Activated T-helper 1 cell treated with anti-CD3 and anti-CD28 coated beads, Interleukin-12 subunit alpha, Interleukin-12 subunit beta, Interleukin-2, Interleukin-4 antibody, amounts not matched to agents 30 ng/mL and 10 ng/mL and 1 ng/mL, durations not matched to agents 14 hours and 24 hours and 36 hours (primary cell): ENCODE measurements at regions not wholly inside any gene's neighbourhood (a gene's known extent, or its start where the extent isn't known, plus 50 kb on each side); places are given as distances from the start of the nearest gene placed in this dataset.

Experiments used
- DNase-seq: peaks from one replicate; pipeline ENCODE4 v3.0.0; 2021; ENCODE audit warnings: low spot score
- H3K27ac Mint-ChIP-seq: one replicate; pipeline ENCODE4 v1.8.0; 2021; ENCODE audit warnings: mild to moderate bottlenecking, mixed read lengths
- H3K27me3 Mint-ChIP-seq: one replicate; pipeline ENCODE4 v1.8.0; 2022; ENCODE audit warnings: mild to moderate bottlenecking, moderate library complexity, mixed read lengths; ENCODE audit not compliant: insufficient read depth
- H3K36me3 Mint-ChIP-seq: one replicate; pipeline ENCODE4 v1.8.0; 2021; ENCODE audit warnings: low read depth, mixed read lengths
- H3K4me1 Mint-ChIP-seq: one replicate; pipeline ENCODE4 v1.8.0; 2021; ENCODE audit warnings: low read depth, mixed read lengths
- H3K4me3 Mint-ChIP-seq: one replicate; pipeline ENCODE4 v1.8.0; 2021; ENCODE audit warnings: mild to moderate bottlenecking, moderate library complexity, mixed read lengths
- H3K9me3 Mint-ChIP-seq: one replicate; pipeline ENCODE4 v1.8.0; 2021; ENCODE audit warnings: mixed read lengths
- intact Hi-C: fragments of 100-400 bp; cut with micrococcal nuclease; formaldehyde crosslinking; loops from one replicate; pipeline ENCODE4 v1.15.1; 2024

- intact Hi-C loops, result no loop called here
- Mint-ChIP-seq H3K27ac (no peak overlapping the region), H3K4me3 (no peak overlapping the region), H3K27me3 (peaks cover 18% of the 10 kb centered on the region), H3K36me3 (no peaks in the 10 kb centered on the region), H3K4me1 (no peaks in the 10 kb centered on the region), H3K9me3 (no peaks in the 10 kb centered on the region)
- no peak for DNase-seq
These were observed 204.3 kb upstream of the GRIK3 start for GRCh38 chr1:37238364-37239224.

GRCh38 chr1:37239225-37239740, 205.0 kb upstream of the GRIK3 start:
- Mint-ChIP-seq H3K27me3 (peaks cover 18% of the 10 kb centered on the region), H3K4me3 (no peak overlapping the region), H3K4me1 (no peaks in the 10 kb centered on the region), H3K9me3 (no peaks in the 10 kb centered on the region), H3K36me3 (no peaks in the 10 kb centered on the region), H3K27ac (no peak overlapping the region)
- no peak for DNase-seq
- intact Hi-C loops, result no loop called here

GRCh38 chr1:37240897-37241296, 206.6 kb upstream of the GRIK3 start:
- H3K36me3 Mint-ChIP-seq, result no peaks in the 10 kb centered on the region
- no peak for DNase-seq
- no peaks in the 10 kb centered on the region for H3K9me3 Mint-ChIP-seq
- H3K4me3 Mint-ChIP-seq, result no peak overlapping the region
- intact Hi-C loops, result no loop called here
- H3K4me1 Mint-ChIP-seq, result no peaks in the 10 kb centered on the region
- H3K27ac Mint-ChIP-seq, result no peak overlapping the region
- H3K27me3 Mint-ChIP-seq, result peaks cover 12% of the 10 kb centered on the region

GRCh38 chr1:37242501-37242900, 208.2 kb upstream of the GRIK3 start:
- no peaks in the 10 kb centered on the region for H3K36me3 Mint-ChIP-seq
- no peaks in the 10 kb centered on the region for H3K4me1 Mint-ChIP-seq
- H3K27me3 Mint-ChIP-seq, result peaks cover 6% of the 10 kb centered on the region
- DNase-seq, result no peak
- intact Hi-C loops, result no loop called here
- no peak overlapping the region for H3K27ac Mint-ChIP-seq
- H3K4me3 Mint-ChIP-seq, result no peak overlapping the region
- H3K9me3 Mint-ChIP-seq, result no peaks in the 10 kb centered on the region

GRCh38 chr1:37243368-37244082, 209.2 kb upstream of the GRIK3 start:
- H3K36me3 Mint-ChIP-seq, result no peaks in the 10 kb centered on the region
- peaks cover 6% of the 10 kb centered on the region for H3K27me3 Mint-ChIP-seq
- no peaks in the 10 kb centered on the region for H3K4me1 Mint-ChIP-seq
- H3K9me3 Mint-ChIP-seq, result no peaks in the 10 kb centered on the region
- no peak overlapping the region for H3K4me3 Mint-ChIP-seq
- no peak for DNase-seq
- H3K27ac Mint-ChIP-seq, result no peak overlapping the region
- intact Hi-C loops, result no loop called here

- Mint-ChIP-seq H3K27ac (no peak overlapping the region), H3K36me3 (no peaks in the 10 kb centered on the region), H3K27me3 (peaks cover 6% of the 10 kb centered on the region), H3K4me3 (no peak overlapping the region), H3K4me1 (no peaks in the 10 kb centered on the region), H3K9me3 (no peaks in the 10 kb centered on the region)
- intact Hi-C loops, result no loop called here
- no peak for DNase-seq
These were observed 209.8 kb upstream of the GRIK3 start for GRCh38 chr1:37244083-37244480.

GRCh38 chr1:37244815-37245214, 210.5 kb upstream of the GRIK3 start:
- Mint-ChIP-seq H3K27ac (no peak overlapping the region), H3K9me3 (no peaks in the 10 kb centered on the region), H3K4me1 (no peaks in the 10 kb centered on the region), H3K4me3 (no peak overlapping the region), H3K36me3 (no peaks in the 10 kb centered on the region), H3K27me3 (peaks cover 2% of the 10 kb centered on the region)
- intact Hi-C loops, result no loop called here
- DNase-seq, result no peak

- Mint-ChIP-seq H3K4me3 (no peak overlapping the region), H3K27me3 (peaks cover 3% of the 10 kb centered on the region), H3K4me1 (no peaks in the 10 kb centered on the region), H3K36me3 (no peaks in the 10 kb centered on the region), H3K27ac (no peak overlapping the region), H3K9me3 (no peaks in the 10 kb centered on the region)
- intact Hi-C loops, result no loop called here
- no peak for DNase-seq
These were observed 212.3 kb upstream of the GRIK3 start for GRCh38 chr1:37246631-37247030.

GRCh38 chr1:37250371-37250770, 216.1 kb upstream of the GRIK3 start:
- H3K4me3 Mint-ChIP-seq, result no peak overlapping the region
- no peaks in the 10 kb centered on the region for H3K36me3 Mint-ChIP-seq
- H3K4me1 Mint-ChIP-seq, result no peaks in the 10 kb centered on the region
- intact Hi-C loops, result no loop called here
- no peak overlapping the region for H3K27ac Mint-ChIP-seq
- H3K9me3 Mint-ChIP-seq, result no peaks in the 10 kb centered on the region
- peaks cover 12% of the 10 kb centered on the region for H3K27me3 Mint-ChIP-seq
- no peak for DNase-seq

- Mint-ChIP-seq H3K4me3 (no peak overlapping the region), H3K9me3 (no peaks in the 10 kb centered on the region), H3K4me1 (no peaks in the 10 kb centered on the region), H3K27ac (no peak overlapping the region), H3K27me3 (peaks cover 13% of the 10 kb centered on the region), H3K36me3 (no peaks in the 10 kb centered on the region)
- no peak for DNase-seq
- intact Hi-C loops, result no loop called here
These were observed 219.1 kb upstream of the ZC3H12A start for GRCh38 chr1:37255136-37255795.

- no peaks in the 10 kb centered on the region for H3K36me3 Mint-ChIP-seq
- no peaks in the 10 kb centered on the region for H3K9me3 Mint-ChIP-seq
- H3K27ac Mint-ChIP-seq, result no peak overlapping the region
- peaks cover 13% of the 10 kb centered on the region for H3K27me3 Mint-ChIP-seq
- H3K4me1 Mint-ChIP-seq, result no peaks in the 10 kb centered on the region
- intact Hi-C loops, result no loop called here
- no peak for DNase-seq
- H3K4me3 Mint-ChIP-seq, result no peak overlapping the region
These were observed 218.5 kb upstream of the ZC3H12A start for GRCh38 chr1:37255868-37256267.

- no peak for DNase-seq
- Mint-ChIP-seq H3K27ac (no peak overlapping the region), H3K9me3 (no peaks in the 10 kb centered on the region), H3K4me3 (no peak overlapping the region), H3K36me3 (no peaks in the 10 kb centered on the region), H3K4me1 (no peaks in the 10 kb centered on the region), H3K27me3 (peaks cover 13% of the 10 kb centered on the region)
- intact Hi-C loops, result no loop called here
These were observed 216.7 kb upstream of the ZC3H12A start for GRCh38 chr1:37257646-37258045.

GRCh38 chr1:37258068-37258467, 216.3 kb upstream of the ZC3H12A start:
- Mint-ChIP-seq H3K4me3 (no peak overlapping the region), H3K9me3 (no peaks in the 10 kb centered on the region), H3K27me3 (peaks cover 13% of the 10 kb centered on the region), H3K4me1 (no peaks in the 10 kb centered on the region), H3K27ac (no peak overlapping the region), H3K36me3 (no peaks in the 10 kb centered on the region)
- intact Hi-C loops, result no loop called here
- no peak for DNase-seq
